ENCODE measurements at regions not wholly inside any gene's neighbourhood (a gene's known extent, or its start where the extent isn't known, plus 50 kb on each side); places are given as distances from the start of the nearest gene placed in this dataset.

DNA sequence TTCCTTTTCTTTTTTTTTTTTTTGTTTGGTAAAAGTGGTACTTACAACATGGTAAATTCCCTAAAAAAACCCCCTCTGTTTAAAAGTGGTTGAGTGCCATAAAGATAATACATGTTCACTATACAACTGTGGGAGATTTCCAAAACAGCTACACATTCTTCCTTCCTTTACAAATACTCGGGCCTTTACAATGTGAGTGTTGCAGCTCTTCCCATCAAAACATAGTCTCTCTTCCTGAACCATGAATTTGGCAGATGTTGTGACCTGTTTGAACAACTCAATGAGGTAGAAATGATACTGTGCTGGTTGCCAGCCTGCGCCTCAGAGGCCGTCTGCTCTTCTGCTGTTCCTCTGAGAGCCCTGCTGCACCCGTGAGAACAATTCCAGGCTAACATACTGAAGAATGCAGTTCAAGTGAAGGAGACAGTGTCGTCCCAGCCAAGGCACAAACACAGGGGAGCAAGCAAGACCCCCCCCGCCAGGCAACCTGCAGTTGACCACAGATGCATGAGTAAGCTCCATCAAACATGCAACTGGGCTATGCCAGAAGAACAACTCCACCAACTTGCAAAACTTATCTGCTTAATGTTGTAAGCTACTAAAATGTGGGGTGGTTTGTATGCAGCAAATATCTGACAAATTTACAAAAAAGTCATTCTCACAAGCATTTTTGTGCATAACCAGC lies 645.0 kb downstream of the PCDH7 start:
- peaks cover 20% of the 10 kb centered on the region for H3K9me3 Mint-ChIP-seq
- H3K4me1 Mint-ChIP-seq (ENCODE audit: low read depth), result no peaks in the 10 kb centered on the region
- H3K27me3 Mint-ChIP-seq (ENCODE audit: insufficient read depth), result peaks cover 2% of the 10 kb centered on the region; the same call in 1 of the 2 replicates
- DNase-seq, result no peak
- H3K27ac Mint-ChIP-seq, result no peak overlapping the region
- no peak overlapping the region for H3K4me3 Mint-ChIP-seq
- TF ChIP-seq, protein P1, sequence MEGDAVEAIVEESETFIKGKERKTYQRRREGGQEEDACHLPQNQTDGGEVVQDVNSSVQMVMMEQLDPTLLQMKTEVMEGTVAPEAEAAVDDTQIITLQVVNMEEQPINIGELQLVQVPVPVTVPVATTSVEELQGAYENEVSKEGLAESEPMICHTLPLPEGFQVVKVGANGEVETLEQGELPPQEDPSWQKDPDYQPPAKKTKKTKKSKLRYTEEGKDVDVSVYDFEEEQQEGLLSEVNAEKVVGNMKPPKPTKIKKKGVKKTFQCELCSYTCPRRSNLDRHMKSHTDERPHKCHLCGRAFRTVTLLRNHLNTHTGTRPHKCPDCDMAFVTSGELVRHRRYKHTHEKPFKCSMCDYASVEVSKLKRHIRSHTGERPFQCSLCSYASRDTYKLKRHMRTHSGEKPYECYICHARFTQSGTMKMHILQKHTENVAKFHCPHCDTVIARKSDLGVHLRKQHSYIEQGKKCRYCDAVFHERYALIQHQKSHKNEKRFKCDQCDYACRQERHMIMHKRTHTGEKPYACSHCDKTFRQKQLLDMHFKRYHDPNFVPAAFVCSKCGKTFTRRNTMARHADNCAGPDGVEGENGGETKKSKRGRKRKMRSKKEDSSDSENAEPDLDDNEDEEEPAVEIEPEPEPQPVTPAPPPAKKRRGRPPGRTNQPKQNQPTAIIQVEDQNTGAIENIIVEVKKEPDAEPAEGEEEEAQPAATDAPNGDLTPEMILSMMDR (IDR thresholded peaks at IDR 0.05), result no peak
- no peaks in the 10 kb centered on the region for H3K36me3 Mint-ChIP-seq (ENCODE audit: low read depth)

DNA sequence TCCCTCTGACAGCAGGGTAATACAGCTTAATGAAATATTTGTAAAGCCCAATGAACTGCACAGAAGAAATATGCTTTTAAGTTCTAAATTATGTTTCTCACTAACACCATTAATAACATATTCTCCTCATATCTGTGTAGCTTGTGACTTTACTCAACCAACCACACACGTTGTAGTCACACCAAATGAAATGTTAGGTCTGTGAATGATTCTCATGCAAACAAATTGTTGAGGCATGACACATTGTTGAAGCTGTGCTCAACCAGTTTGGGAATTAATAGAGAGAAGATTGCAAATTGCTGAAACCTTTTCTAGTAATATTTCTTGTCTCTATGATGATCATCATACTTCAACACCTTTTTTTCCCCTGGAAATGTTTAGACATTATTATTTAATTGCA lies 645.9 kb downstream of the PCDH7 start:
- Mint-ChIP-seq H3K27me3 (ENCODE audit: insufficient read depth) (peaks cover 2% of the 10 kb centered on the region; the same call in 1 of the 2 replicates), H3K4me3 (no peak overlapping the region), H3K4me1 (ENCODE audit: low read depth) (no peaks in the 10 kb centered on the region), H3K27ac (no peak overlapping the region), H3K9me3 (peaks cover 17% of the 10 kb centered on the region), H3K36me3 (ENCODE audit: low read depth) (no peaks in the 10 kb centered on the region)
- TF ChIP-seq, protein P1 (IDR thresholded peaks at IDR 0.05), result no peak
- no peak for DNase-seq

DNA sequence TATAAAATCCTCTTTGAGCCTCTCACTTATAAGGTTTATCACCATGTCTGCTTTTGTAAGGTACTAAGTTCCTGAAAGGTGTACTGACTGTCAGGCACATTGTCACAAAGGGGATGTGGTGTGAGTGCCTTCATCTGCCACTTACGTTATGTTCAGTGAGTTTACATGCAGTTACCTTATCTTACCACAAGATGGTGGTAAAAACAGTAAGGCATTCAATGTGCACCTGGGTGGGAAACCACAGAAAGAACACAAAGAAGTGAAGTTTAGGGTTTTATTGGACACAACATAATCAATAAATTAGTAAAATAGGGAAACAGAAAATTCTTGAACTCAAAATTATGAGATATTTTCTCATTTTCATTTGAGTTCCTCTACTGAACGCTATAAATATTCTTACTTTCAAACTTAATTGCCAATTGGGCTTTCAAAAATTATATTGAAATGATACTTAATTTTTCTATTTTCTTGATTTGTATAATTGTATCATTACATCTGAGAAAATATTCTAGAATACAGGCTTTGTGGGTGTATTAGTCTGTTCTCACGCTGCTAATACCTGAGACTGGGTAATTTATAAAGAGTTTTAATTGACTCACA lies 650.8 kb downstream of the PCDH7 start:
- peaks cover 2% of the 10 kb centered on the region for H3K27me3 Mint-ChIP-seq (ENCODE audit: insufficient read depth)
- H3K9me3 Mint-ChIP-seq, result peaks cover 7% of the 10 kb centered on the region
- TF ChIP-seq, protein P1 (IDR thresholded peaks at IDR 0.05), result peak; percentile 84
- no peaks in the 10 kb centered on the region for H3K4me1 Mint-ChIP-seq (ENCODE audit: low read depth)
- H3K36me3 Mint-ChIP-seq (ENCODE audit: low read depth), result no peaks in the 10 kb centered on the region
- H3K27ac Mint-ChIP-seq, result no peak overlapping the region
- DNase-seq, result peak; percentile 2
- no peak overlapping the region for H3K4me3 Mint-ChIP-seq

DNA sequence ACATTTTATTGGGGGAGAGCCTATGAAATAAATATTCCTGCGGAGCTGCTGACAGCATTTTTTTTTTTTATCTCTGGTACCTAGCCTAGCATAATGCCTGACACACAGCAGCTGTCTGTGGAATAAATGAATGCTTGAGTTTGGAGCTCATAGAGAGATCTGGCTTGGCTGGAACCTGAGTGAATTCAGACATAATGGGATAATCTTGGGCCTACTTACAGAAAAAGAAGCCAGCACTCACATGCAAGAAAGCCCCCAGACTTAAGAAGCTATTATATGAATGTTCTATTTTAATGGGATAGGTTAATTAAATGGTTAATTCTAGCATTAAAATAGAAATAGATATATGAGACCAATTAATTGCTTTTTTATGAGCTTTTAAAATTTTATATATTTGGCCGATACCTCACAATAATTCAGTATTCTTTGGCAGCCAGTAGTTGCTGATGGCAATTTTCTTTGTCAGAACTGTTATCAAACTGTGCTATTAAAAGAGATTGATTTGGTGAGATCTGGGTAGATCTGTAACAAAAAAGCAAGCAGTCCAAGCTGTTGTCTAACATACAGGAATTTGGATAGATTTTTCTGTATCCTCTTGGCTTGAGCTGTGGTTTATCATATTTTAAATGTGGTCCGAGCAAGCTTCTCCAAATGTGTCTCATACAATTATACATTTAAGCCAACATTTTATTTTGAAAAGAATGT lies 654.2 kb downstream of the PCDH7 start:
- Mint-ChIP-seq H3K4me1 (ENCODE audit: low read depth) (no peaks in the 10 kb centered on the region), H3K36me3 (ENCODE audit: low read depth) (no peaks in the 10 kb centered on the region), H3K9me3 (peaks cover 22% of the 10 kb centered on the region), H3K4me3 (no peak overlapping the region), H3K27me3 (ENCODE audit: insufficient read depth) (no peaks in the 10 kb centered on the region; the same call in 1 of the 2 replicates), H3K27ac (no peak overlapping the region)
- no peak for DNase-seq
- TF ChIP-seq, protein P1 (IDR thresholded peaks at IDR 0.05), result no peak

DNA sequence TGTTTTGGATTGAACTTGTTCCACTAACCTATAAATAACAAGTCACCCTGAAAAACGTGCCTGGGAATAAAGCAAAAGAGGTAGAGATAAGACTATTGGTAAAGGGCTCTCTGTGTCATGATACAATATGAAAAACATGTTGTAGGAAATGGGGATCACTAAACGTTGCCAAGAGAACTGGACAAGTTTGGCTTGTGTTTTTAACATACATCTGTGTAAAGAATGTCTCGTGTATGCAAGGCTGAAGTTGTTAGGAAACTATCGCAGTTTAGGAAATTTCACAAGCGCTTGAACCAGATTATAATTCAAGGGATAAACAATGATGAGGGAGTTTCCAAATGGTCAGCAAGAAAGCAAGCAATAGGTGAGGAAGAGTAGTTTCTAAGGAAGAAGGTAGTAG lies 655.8 kb downstream of the PCDH7 start:
- Mint-ChIP-seq H3K27ac (no peak overlapping the region), H3K36me3 (ENCODE audit: low read depth) (no peaks in the 10 kb centered on the region), H3K4me1 (ENCODE audit: low read depth) (no peaks in the 10 kb centered on the region), H3K4me3 (no peak overlapping the region), H3K9me3 (peaks cover 31% of the 10 kb centered on the region), H3K27me3 (ENCODE audit: insufficient read depth) (no peaks in the 10 kb centered on the region; the same call in 1 of the 2 replicates)
- TF ChIP-seq, protein P1 (IDR thresholded peaks at IDR 0.05), result no peak
- DNase-seq, result no peak

Data from HFFc6 (cell line).